Effector memory CD8-positive, alpha-beta T cell (primary cell): ENCODE measurements at regions not wholly inside any gene's neighbourhood (a gene's known extent, or its start where the extent isn't known, plus 50 kb on each side); places are given as distances from the start of the nearest gene placed in this dataset.

ENCODE experiments used
- ATAC-seq: fragments of 150-1000 bp; cut with Tn5 transposase; replicated peaks from 2 replicates; pipeline ENCODE4 v1.10.0; 2021; ENCODE audit warnings: mild to moderate bottlenecking, moderate library complexity
- DNase-seq, 3 experiments: peaks; one replicate each; pipeline ENCODE4 v3.0.0; 2021
- H3K27ac Mint-ChIP-seq, 2 donors: one replicate each; pipeline ENCODE4 v1.8.0; 2022; ENCODE audit warnings: mild to moderate bottlenecking in 2 of 2, mixed read lengths in 2 of 2, moderate library complexity in 2 of 2
- H3K27me3 Mint-ChIP-seq, 2 donors: one replicate each; pipeline ENCODE4 v1.8.0; 2022; ENCODE audit warnings: mixed read lengths in 2 of 2
- H3K36me3 Mint-ChIP-seq: one replicate; pipeline ENCODE4 v1.8.0; 2022; ENCODE audit warnings: mild to moderate bottlenecking, moderate library complexity, mixed read lengths; ENCODE audit not compliant: insufficient read depth
- H3K4me1 Mint-ChIP-seq, 2 donors: one replicate each; pipeline ENCODE4 v1.8.0; 2022; ENCODE audit warnings: low read depth in 2 of 2, mixed read lengths in 2 of 2
- H3K4me3 Mint-ChIP-seq, 2 donors: one replicate each; pipeline ENCODE4 v1.8.0; 2022; ENCODE audit warnings: mild to moderate bottlenecking in 2 of 2, mixed read lengths in 2 of 2, moderate library complexity in 2 of 2
- H3K9me3 Mint-ChIP-seq, 2 donors: one replicate each; pipeline ENCODE4 v1.8.0; 2022; ENCODE audit warnings: mixed read lengths in 2 of 2

GRCh38 chr1:5465281-5465711, 526.9 kb downstream of the NPHP4 start:
- H3K4me3 Mint-ChIP-seq: no peak overlapping the region

GRCh38 chr1:5464366-5464765, 527.9 kb downstream of the NPHP4 start:
- Mint-ChIP-seq H3K36me3 (no peaks in the 10 kb centered on the region), H3K9me3 (peaks cover 0 to 4% of the 10 kb centered on the region in 2 donors), H3K27me3 (peaks cover 16 to 35% of the 10 kb centered on the region in 2 donors), H3K4me1 (peaks cover 11 to 13% of the 10 kb centered on the region in 2 donors), H3K4me3 (no peak overlapping the region), H3K27ac (no peak overlapping the region)
- no peak for ATAC-seq
- DNase-seq: no peak

More at GRCh38 chr1:5465281-5465711, 526.9 kb downstream of the NPHP4 start:
- no peak overlapping the region for H3K27ac Mint-ChIP-seq
- ATAC-seq (no peak), DNase-seq (no peak)
- H3K27me3 Mint-ChIP-seq: peaks cover 16 to 35% of the 10 kb centered on the region in 2 donors
- peaks cover 11 to 13% of the 10 kb centered on the region in 2 donors for H3K4me1 Mint-ChIP-seq
- H3K9me3 Mint-ChIP-seq: peaks cover 0 to 4% of the 10 kb centered on the region in 2 donors
- no peaks in the 10 kb centered on the region for H3K36me3 Mint-ChIP-seq

GRCh38 chr1:5460974-5461373, 531.3 kb downstream of the NPHP4 start:
- peaks cover 0 to 3% of the 10 kb centered on the region in 2 donors for H3K4me1 Mint-ChIP-seq
- DNase-seq (no peak), ATAC-seq (no peak)
- H3K27me3 Mint-ChIP-seq: peaks cover 18 to 30% of the 10 kb centered on the region in 2 donors
- H3K36me3 Mint-ChIP-seq: no peaks in the 10 kb centered on the region
- no peaks in the 10 kb centered on the region for H3K9me3 Mint-ChIP-seq
- no peak overlapping the region for H3K4me3 Mint-ChIP-seq
- H3K27ac Mint-ChIP-seq: no peak overlapping the region

DNA sequence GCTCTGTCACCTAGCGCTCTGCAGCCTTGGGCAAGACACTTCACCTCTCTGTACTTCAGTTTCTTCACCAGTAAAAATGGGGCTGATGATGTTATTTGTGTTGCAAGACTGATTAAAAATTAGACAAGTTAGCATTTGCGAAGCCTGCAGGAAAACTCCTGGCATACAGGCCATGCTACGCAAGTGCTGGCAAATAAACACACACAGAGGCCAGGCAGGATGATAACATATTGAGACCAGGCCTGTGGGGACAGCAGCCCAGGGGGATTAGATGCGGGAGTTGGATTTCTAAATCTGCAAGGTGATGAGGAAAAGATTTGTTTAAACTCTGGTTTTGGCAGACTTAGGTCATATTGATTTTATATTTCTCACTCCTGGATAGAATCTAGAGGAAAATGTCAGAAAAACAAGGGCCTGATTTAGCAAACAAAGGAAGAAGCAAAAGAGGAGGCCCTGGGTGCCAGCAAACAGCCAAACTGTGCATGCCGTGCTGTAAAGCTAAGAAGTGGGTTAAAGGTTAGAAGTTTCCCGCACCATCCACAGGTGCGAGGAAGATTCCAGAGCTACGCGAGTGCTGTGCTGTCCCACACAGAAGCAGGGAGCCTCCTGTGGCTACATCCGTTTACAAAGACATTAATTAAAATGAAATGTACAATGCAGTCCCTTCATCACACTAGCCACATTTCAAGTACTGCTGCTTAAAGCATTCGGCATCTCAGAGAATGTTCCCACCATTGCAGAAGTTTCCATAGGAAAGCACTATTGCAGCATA, 532.2 kb downstream of the NPHP4 start:
- Mint-ChIP-seq H3K27ac (no peak overlapping the region), H3K36me3 (no peaks in the 10 kb centered on the region)

GRCh38 chr1:5458248-5458647, 534.0 kb downstream of the NPHP4 start:
- Mint-ChIP-seq H3K4me3 (no peak overlapping the region), H3K27me3 (peaks cover 18 to 48% of the 10 kb centered on the region in 2 donors), H3K4me1 (peaks cover 0 to 2% of the 10 kb centered on the region in 2 donors), H3K27ac (no peak overlapping the region), H3K36me3 (no peaks in the 10 kb centered on the region), H3K9me3 (no peaks in the 10 kb centered on the region)
- ATAC-seq (no peak), DNase-seq (no peak)

More for the DNA sequence above, 532.2 kb downstream of the NPHP4 start:
- peaks cover 14 to 30% of the 10 kb centered on the region in 2 donors for H3K27me3 Mint-ChIP-seq
- H3K4me3 Mint-ChIP-seq: no peak overlapping the region
- DNase-seq (no peak), ATAC-seq (no peak)
- no peaks in the 10 kb centered on the region for H3K9me3 Mint-ChIP-seq
- peaks cover 0 to 2% of the 10 kb centered on the region in 2 donors for H3K4me1 Mint-ChIP-seq

GRCh38 chr1:5456090-5456811, 536.0 kb downstream of the NPHP4 start:
- peaks cover 29 to 59% of the 10 kb centered on the region in 2 donors for H3K27me3 Mint-ChIP-seq
- ATAC-seq: no peak
- H3K4me3 Mint-ChIP-seq: no peak overlapping the region
- H3K9me3 Mint-ChIP-seq: no peaks in the 10 kb centered on the region
- H3K36me3 Mint-ChIP-seq: no peaks in the 10 kb centered on the region
- DNase-seq: no peak
- peaks cover 0 to 2% of the 10 kb centered on the region in 2 donors for H3K4me1 Mint-ChIP-seq
- no peak overlapping the region for H3K27ac Mint-ChIP-seq

DNA sequence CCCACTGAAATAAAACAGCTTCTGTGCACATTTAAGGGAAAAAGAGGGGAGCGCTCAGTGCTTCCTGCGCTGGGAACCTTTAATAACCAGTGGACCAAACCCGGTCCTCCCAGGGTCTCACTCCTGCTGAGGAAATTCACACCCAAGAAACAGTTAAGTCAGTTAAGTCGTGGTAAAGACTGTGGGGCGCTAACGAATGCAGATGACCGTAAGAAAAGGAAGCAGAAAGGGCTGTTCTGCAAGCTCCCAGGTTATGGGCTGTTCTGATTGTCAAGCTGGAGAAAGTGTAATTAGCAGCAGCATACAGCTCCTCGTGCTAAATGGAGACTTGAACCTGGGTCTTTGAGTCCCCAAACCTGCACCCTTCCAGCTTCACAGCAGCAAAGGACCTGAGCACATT, 536.6 kb downstream of the NPHP4 start:
- Mint-ChIP-seq H3K27ac (no peak overlapping the region), H3K9me3 (no peaks in the 10 kb centered on the region), H3K4me1 (peaks cover 0 to 2% of the 10 kb centered on the region in 2 donors), H3K27me3 (peaks cover 32 to 57% of the 10 kb centered on the region in 2 donors), H3K4me3 (no peak overlapping the region), H3K36me3 (no peaks in the 10 kb centered on the region)
- DNase-seq (no peak), ATAC-seq (no peak)

DNA sequence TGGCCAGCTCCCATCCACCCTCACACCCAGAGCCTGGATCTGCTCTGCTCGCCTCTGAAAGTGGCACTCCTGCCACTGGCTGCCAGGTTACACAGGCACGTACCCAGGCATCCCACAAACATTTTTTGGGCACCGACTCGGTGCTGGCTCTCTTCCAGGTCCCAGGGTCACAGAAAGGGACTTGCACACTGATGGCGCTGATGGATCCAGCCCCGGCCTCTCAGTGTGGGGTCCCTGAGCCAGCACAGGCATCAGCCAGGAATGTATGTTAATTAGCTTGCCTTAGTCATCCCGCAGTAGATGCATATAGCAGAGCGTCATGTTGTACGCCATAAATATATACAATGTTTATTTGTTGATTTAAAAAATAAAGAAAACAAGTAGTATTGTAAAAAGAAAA, 537.2 kb downstream of the NPHP4 start:
- Mint-ChIP-seq H3K36me3 (no peaks in the 10 kb centered on the region), H3K4me1 (peaks cover 0 to 2% of the 10 kb centered on the region in 2 donors), H3K9me3 (no peaks in the 10 kb centered on the region), H3K4me3 (no peak overlapping the region), H3K27ac (no peak overlapping the region), H3K27me3 (peaks cover 33 to 57% of the 10 kb centered on the region in 2 donors)
- DNase-seq (no peak), ATAC-seq (no peak)

- DNase-seq (no peak), ATAC-seq (no peak)
- H3K27ac Mint-ChIP-seq: no peak overlapping the region
- H3K27me3 Mint-ChIP-seq: peaks cover 28 to 57% of the 10 kb centered on the region in 2 donors
- no peaks in the 10 kb centered on the region for H3K36me3 Mint-ChIP-seq
- no peak overlapping the region for H3K4me3 Mint-ChIP-seq
- H3K4me1 Mint-ChIP-seq: peaks cover 0 to 2% of the 10 kb centered on the region in 2 donors
- no peaks in the 10 kb centered on the region for H3K9me3 Mint-ChIP-seq
These were observed 538.9 kb downstream of the NPHP4 start for GRCh38 chr1:5453347-5453746.

GRCh38 chr1:5451671-5452070, 540.6 kb downstream of the NPHP4 start:
- ATAC-seq (no peak), DNase-seq (no peak)
- no peaks in the 10 kb centered on the region for H3K36me3 Mint-ChIP-seq
- no peak overlapping the region for H3K4me3 Mint-ChIP-seq
- H3K9me3 Mint-ChIP-seq: no peaks in the 10 kb centered on the region
- peaks cover 28 to 49% of the 10 kb centered on the region in 2 donors for H3K27me3 Mint-ChIP-seq
- H3K27ac Mint-ChIP-seq: no peak overlapping the region
- peaks cover 0 to 2% of the 10 kb centered on the region in 2 donors for H3K4me1 Mint-ChIP-seq

- H3K4me1 Mint-ChIP-seq: no peaks in the 10 kb centered on the region
These were observed 543.7 kb downstream of the NPHP4 start for GRCh38 chr1:5448486-5448885.

GRCh38 chr1:5447503-5447960, 544.7 kb downstream of the NPHP4 start:
- Mint-ChIP-seq H3K4me1 (no peaks in the 10 kb centered on the region), H3K4me3 (no peak overlapping the region), H3K9me3 (peaks cover 0 to 1% of the 10 kb centered on the region in 2 donors), H3K27ac (no peak overlapping the region), H3K36me3 (no peaks in the 10 kb centered on the region), H3K27me3 (peaks cover 15 to 29% of the 10 kb centered on the region in 2 donors)
- DNase-seq: no peak
- no peak for ATAC-seq

More at GRCh38 chr1:5448486-5448885, 543.7 kb downstream of the NPHP4 start:
- Mint-ChIP-seq H3K4me3 (no peak overlapping the region), H3K27ac (no peak overlapping the region), H3K9me3 (peaks cover 0 to 1% of the 10 kb centered on the region in 2 donors), H3K27me3 (peaks cover 16 to 30% of the 10 kb centered on the region in 2 donors), H3K36me3 (no peaks in the 10 kb centered on the region)
- DNase-seq: peak; percentile 23 to 44 (median 26)
- no peak for ATAC-seq

GRCh38 chr1:5444396-5444795, 547.8 kb downstream of the NPHP4 start:
- H3K4me1 Mint-ChIP-seq: peaks cover 0 to 3% of the 10 kb centered on the region in 2 donors
- peaks cover 4 to 8% of the 10 kb centered on the region in 2 donors for H3K9me3 Mint-ChIP-seq
- peaks cover 24 to 36% of the 10 kb centered on the region in 2 donors for H3K27me3 Mint-ChIP-seq
- no peak for DNase-seq
- ATAC-seq: no peak
- no peak overlapping the region for H3K4me3 Mint-ChIP-seq
- peak overlapping the region in 1 of 2 donors; percentile 56 for H3K27ac Mint-ChIP-seq
- H3K36me3 Mint-ChIP-seq: no peaks in the 10 kb centered on the region
